ENCODE measurements at regions not wholly inside any gene's neighbourhood (a gene's known extent, or its start where the extent isn't known, plus 50 kb on each side); places are given as distances from the start of the nearest gene placed in this dataset.

GRCh38 chr5:154608531-154609011 is 130.5 kb upstream of the HAND1 start:
- TF ChIP-seq CTCF (IDR thresholded peaks at IDR 0.05), result no peak

- TF ChIP-seq CTCF (IDR thresholded peaks at IDR 0.05), result no peak
Observed at GRCh38 chr5:154607746-154608145, 129.7 kb upstream of the HAND1 start.

GRCh38 chr5:154606246-154606645 is 128.2 kb upstream of the HAND1 start:
- no peak for TF ChIP-seq CTCF (IDR thresholded peaks at IDR 0.05)

- TF ChIP-seq CTCF (IDR thresholded peaks at IDR 0.05), result no peak
Observed at GRCh38 chr5:154603953-154604679, 126.1 kb upstream of the HAND1 start.

- TF ChIP-seq CTCF (IDR thresholded peaks at IDR 0.05), result no peak
Observed at GRCh38 chr5:154603485-154603884, 125.5 kb upstream of the HAND1 start.

GRCh38 chr5:154603011-154603410 is 125.0 kb upstream of the HAND1 start:
- TF ChIP-seq CTCF (IDR thresholded peaks at IDR 0.05), result no peak

GRCh38 chr5:154601014-154601413 is 123.0 kb upstream of the HAND1 start:
- TF ChIP-seq CTCF (IDR thresholded peaks at IDR 0.05), result no peak

GRCh38 chr5:154598021-154598420 is 120.0 kb upstream of the HAND1 start:
- no peak for TF ChIP-seq CTCF (IDR thresholded peaks at IDR 0.05)
